ENCODE measurements at regions not wholly inside any gene's neighbourhood (a gene's known extent, or its start where the extent isn't known, plus 50 kb on each side); places are given as distances from the start of the nearest gene placed in this dataset.

DNA sequence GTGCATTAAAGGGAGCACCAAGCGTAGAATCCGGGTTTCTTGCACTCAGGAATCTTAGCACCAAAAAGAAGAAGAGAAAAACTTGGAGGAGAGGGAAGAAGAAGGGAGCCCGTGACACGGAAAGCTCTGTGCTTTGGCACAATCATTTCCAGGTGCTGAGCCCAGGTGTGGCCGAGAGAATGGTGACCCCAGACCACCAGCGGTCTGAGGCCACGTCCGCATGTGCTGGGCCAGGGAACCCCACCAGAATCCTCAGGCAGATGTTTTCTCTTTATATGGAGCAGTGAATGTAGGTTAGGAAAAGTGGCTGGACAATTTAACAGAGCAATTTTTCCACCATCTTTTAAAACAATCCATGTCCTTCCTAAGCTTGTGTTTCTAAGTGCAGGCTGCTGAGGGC is 520.9 kb downstream of the EPHA4 start:
- intact Hi-C loops (cut with DNase I; ENCODE audit: low total_unique reads), result no loop called here
- H3K4me3 ChIP-seq, result no peak overlapping the region
- DNase-seq, result no peak

GRCh38 chr2:221060376-221060775 is 511.7 kb downstream of the EPHA4 start:
- Histone ChIP-seq H3K36me3 (no peaks in the 10 kb centered on the region), H3K27me3 (no peaks in the 10 kb centered on the region), H3K4me1 (no peaks in the 10 kb centered on the region), H3K27ac (no peak overlapping the region), H3K9me3 (no peaks in the 10 kb centered on the region), H3K4me3 (no peak overlapping the region)
- intact Hi-C loops (cut with DNase I; ENCODE audit: low total_unique reads), result no loop called here
- no peak for DNase-seq
- no peak for TF ChIP-seq POLR2A (IDR thresholded peaks at IDR 0.05)
- TF ChIP-seq, protein P1, sequence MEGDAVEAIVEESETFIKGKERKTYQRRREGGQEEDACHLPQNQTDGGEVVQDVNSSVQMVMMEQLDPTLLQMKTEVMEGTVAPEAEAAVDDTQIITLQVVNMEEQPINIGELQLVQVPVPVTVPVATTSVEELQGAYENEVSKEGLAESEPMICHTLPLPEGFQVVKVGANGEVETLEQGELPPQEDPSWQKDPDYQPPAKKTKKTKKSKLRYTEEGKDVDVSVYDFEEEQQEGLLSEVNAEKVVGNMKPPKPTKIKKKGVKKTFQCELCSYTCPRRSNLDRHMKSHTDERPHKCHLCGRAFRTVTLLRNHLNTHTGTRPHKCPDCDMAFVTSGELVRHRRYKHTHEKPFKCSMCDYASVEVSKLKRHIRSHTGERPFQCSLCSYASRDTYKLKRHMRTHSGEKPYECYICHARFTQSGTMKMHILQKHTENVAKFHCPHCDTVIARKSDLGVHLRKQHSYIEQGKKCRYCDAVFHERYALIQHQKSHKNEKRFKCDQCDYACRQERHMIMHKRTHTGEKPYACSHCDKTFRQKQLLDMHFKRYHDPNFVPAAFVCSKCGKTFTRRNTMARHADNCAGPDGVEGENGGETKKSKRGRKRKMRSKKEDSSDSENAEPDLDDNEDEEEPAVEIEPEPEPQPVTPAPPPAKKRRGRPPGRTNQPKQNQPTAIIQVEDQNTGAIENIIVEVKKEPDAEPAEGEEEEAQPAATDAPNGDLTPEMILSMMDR (IDR thresholded peaks at IDR 0.05), result no peak

More for the DNA sequence above, 520.9 kb downstream of the EPHA4 start:
- Histone ChIP-seq H3K27ac (no peak overlapping the region), H3K36me3 (no peaks in the 10 kb centered on the region), H3K9me3 (no peaks in the 10 kb centered on the region), H3K27me3 (no peaks in the 10 kb centered on the region), H3K4me1 (no peaks in the 10 kb centered on the region)
- TF ChIP-seq POLR2A (IDR thresholded peaks at IDR 0.05), result no peak
- TF ChIP-seq, protein P1 (IDR thresholded peaks at IDR 0.05), result no peak

- no peak overlapping the region for H3K27ac ChIP-seq
- DNase-seq, result no peak
- intact Hi-C loops (cut with DNase I; ENCODE audit: low total_unique reads), result no loop called here
- H3K27me3 ChIP-seq, result no peaks in the 10 kb centered on the region
- no peaks in the 10 kb centered on the region for H3K4me1 ChIP-seq
- no peak overlapping the region for H3K4me3 ChIP-seq
- H3K36me3 ChIP-seq, result no peaks in the 10 kb centered on the region
- no peaks in the 10 kb centered on the region for H3K9me3 ChIP-seq
- no peak for TF ChIP-seq POLR2A (IDR thresholded peaks at IDR 0.05)
- TF ChIP-seq, protein P1 (IDR thresholded peaks at IDR 0.05), result no peak
Measured at GRCh38 chr2:221063568-221063967, 508.5 kb downstream of the EPHA4 start.

GRCh38 chr2:221064058-221064854 is 507.8 kb downstream of the EPHA4 start:
- intact Hi-C loops (cut with DNase I; ENCODE audit: low total_unique reads), result no loop called here
- DNase-seq, result no peak
- Histone ChIP-seq H3K27ac (no peak overlapping the region), H3K4me1 (no peaks in the 10 kb centered on the region), H3K9me3 (no peaks in the 10 kb centered on the region), H3K27me3 (no peaks in the 10 kb centered on the region), H3K4me3 (no peak overlapping the region), H3K36me3 (no peaks in the 10 kb centered on the region)
- TF ChIP-seq, protein P1 (IDR thresholded peaks at IDR 0.05), result no peak
- no peak for TF ChIP-seq POLR2A (IDR thresholded peaks at IDR 0.05)

- Histone ChIP-seq H3K27me3 (no peaks in the 10 kb centered on the region), H3K36me3 (no peaks in the 10 kb centered on the region), H3K4me3 (no peak overlapping the region), H3K4me1 (no peaks in the 10 kb centered on the region), H3K27ac (no peak overlapping the region), H3K9me3 (no peaks in the 10 kb centered on the region)
- no peak for DNase-seq
- TF ChIP-seq, protein P1 (IDR thresholded peaks at IDR 0.05), result no peak
- no peak for TF ChIP-seq POLR2A (IDR thresholded peaks at IDR 0.05)
- intact Hi-C loops (cut with DNase I; ENCODE audit: low total_unique reads), result no loop called here
Measured at GRCh38 chr2:221064880-221065279, 507.2 kb downstream of the EPHA4 start.
